Astrocyte of the spinal cord (primary cell): ENCODE measurements at regions not wholly inside any gene's neighbourhood (a gene's known extent, or its start where the extent isn't known, plus 50 kb on each side); places are given as distances from the start of the nearest gene placed in this dataset.

Experiments used
- DNase-seq: peaks from one replicate; pipeline ENCODE4 v3.0.0; 2011; ENCODE audit warnings: low read depth, low spot score
- H3K4me3 ChIP-seq: 2 replicates; pipeline ENCODE4 v1.5.1; 2011; ENCODE audit warnings: low read depth, mild to moderate bottlenecking, low read length, moderate library complexity
- in situ Hi-C: cut with HindIII; loops from 2 replicates; pipeline ENCODE4 v1.10.0; 2017; ENCODE audit warnings: low sequenced_read_pairs
- TF ChIP-seq, protein P1 (sequence below): IDR thresholded peaks from 2 replicates; pipeline ENCODE4 v1.5.1; 2012; ENCODE audit warnings: low read depth, mild to moderate bottlenecking, low read length, inconsistent platforms

DNA sequence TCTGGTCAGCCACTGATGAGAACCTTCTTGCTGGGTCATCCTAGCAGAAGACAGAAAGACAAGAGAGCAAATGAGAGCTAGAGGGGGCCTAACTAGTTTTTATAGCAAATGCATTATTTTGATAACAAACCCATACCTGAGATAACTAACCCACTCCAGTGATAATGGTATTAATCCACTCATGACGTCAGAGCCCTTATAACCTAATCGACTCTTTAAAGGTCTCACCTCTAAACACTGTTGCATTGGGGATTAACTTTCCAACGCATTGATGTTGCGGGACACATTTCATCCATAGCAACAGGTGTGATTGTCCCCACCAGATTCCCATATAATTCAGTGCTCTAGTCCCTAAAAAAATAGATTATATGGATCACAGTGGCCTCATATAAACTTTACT is 312.1 kb downstream of the HTR1B start:
- in situ Hi-C loops: no loop called here
- H3K4me3 ChIP-seq: no peak overlapping the region
- no peak for DNase-seq
- TF ChIP-seq, protein P1, sequence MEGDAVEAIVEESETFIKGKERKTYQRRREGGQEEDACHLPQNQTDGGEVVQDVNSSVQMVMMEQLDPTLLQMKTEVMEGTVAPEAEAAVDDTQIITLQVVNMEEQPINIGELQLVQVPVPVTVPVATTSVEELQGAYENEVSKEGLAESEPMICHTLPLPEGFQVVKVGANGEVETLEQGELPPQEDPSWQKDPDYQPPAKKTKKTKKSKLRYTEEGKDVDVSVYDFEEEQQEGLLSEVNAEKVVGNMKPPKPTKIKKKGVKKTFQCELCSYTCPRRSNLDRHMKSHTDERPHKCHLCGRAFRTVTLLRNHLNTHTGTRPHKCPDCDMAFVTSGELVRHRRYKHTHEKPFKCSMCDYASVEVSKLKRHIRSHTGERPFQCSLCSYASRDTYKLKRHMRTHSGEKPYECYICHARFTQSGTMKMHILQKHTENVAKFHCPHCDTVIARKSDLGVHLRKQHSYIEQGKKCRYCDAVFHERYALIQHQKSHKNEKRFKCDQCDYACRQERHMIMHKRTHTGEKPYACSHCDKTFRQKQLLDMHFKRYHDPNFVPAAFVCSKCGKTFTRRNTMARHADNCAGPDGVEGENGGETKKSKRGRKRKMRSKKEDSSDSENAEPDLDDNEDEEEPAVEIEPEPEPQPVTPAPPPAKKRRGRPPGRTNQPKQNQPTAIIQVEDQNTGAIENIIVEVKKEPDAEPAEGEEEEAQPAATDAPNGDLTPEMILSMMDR: no peak

DNA sequence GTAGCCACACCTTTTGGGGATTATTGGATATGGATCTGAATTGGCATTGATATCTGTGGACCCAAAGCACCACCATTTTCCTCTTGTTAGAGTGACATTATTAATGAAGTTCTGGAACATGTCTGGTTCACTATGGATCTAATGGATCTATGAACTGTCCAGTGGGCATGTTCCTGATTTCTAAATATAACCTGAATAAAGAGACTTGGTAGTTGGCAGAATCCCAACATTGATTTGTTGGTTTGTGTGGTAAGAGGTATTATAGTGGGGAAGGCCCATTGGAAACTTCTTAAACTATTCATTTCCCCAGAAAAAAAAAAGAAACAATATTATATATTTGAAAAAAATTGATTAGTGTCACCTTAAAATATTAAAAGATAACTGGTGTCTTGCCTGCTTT is 312.6 kb downstream of the HTR1B start:
- in situ Hi-C loops: no loop called here

DNA sequence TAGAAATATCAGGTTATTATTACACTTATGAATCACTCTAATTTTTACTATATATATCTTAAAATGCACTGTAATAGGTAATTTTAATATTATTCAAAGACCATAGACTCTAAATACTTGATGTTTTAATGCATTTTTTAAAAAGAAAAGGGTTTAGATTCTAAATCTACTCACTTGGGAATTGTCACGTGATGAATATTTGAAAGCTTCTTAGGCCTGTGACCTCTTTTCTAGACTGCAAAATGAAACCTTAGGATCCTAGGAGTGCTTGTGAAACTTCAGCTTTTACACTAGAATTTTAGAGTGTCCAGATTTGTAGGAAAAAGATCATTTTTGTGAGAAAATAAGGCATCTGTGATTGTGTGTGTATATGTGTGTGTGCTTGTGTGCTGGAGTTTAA is 318.0 kb downstream of the HTR1B start:
- H3K4me3 ChIP-seq: no peak overlapping the region
- in situ Hi-C loops: no loop called here

More for the DNA sequence above, 312.6 kb downstream of the HTR1B start:
- DNase-seq: no peak
- TF ChIP-seq, protein P1: no peak
- no peak overlapping the region for H3K4me3 ChIP-seq

DNA sequence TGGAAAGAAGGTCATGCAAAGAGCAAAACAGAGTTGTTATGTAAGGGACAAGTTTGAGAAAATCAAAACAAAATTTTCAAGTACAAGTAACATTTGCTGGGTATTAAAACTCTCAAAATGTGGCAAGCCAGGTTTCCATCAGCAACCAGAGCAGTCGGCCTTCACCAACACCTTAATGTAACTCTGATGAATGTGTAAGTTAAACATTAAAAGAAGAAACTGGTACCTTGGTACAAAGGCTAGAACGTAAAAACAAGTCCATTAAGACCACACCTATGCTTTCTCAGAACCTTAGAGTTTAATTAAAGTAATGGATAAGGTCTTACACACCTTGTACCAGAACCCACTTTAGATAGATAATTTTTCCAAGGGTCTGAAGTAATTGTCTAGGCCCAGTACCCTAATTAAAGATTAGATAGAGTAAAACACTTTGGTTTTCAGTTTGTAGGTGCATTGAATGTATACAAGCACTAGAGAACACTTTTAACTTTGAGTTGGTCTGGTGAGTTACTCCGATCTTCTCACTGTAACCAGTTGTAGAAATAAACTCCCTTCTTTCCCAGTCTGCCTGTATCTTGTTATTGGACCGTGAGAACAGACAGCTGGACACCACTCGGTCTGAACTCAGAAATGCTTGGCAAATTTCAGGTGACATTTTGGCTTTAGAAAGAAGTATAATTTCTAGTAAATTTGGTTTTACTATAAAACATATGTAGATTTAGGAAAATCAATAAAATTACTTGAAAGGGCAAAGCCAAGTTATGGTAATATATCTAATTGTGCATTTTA is 319.4 kb downstream of the HTR1B start:
- no peak for DNase-seq
- TF ChIP-seq, protein P1: no peak
- in situ Hi-C loops: no loop called here
- no peak overlapping the region for H3K4me3 ChIP-seq

More for the DNA sequence above, 318.0 kb downstream of the HTR1B start:
- no peak for DNase-seq
- TF ChIP-seq, protein P1: no peak

DNA sequence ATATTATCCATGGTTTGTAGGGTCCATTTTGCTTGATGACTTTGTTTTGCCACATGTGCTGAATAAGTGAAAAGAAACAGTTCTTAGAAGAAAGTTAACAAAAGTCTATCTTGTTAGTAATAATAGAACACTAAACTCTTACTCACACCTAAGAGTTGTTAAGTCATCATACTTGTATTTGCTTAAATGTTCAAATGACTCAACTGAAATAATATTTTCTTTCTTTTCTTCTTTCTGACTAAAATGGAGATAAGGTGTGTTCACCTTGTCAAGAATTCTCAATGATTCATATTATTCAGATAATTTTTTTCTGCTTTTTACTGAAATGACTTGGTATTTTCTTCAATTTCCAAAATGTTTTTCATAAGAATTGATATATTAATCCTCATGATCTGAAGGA is 327.2 kb downstream of the HTR1B start:
- DNase-seq: peak; percentile 38
- no peak overlapping the region for H3K4me3 ChIP-seq
- TF ChIP-seq, protein P1: no peak
- in situ Hi-C loops: no loop called here

DNA sequence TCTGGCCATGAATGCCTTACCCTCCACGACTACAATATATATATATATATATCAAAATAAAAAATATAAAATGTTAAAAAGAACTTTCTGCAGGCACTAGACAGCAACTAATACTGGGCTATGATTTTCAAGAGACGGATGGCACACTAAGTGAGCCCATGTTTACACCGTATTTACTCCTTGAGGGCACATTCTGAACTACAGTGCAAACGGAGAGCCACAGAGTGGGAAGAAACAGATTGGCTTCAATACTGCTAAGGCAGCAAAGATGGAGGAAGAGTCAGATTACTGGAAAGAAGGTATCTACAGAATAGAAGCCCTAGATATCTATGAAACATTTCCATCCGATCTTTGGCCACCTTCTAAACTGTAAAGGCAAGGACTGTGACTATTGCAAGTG is 330.3 kb downstream of the HTR1B start:
- no peak for DNase-seq
- TF ChIP-seq, protein P1: no peak
- no peak overlapping the region for H3K4me3 ChIP-seq
- in situ Hi-C loops: no loop called here
